ENCODE measurements at regions not wholly inside any gene's neighbourhood (a gene's known extent, or its start where the extent isn't known, plus 50 kb on each side); places are given as distances from the start of the nearest gene placed in this dataset.
"Not testable (repeated sequence)": the region's sequence is repeated elsewhere in the genome, so short reads cannot be mapped to it uniquely, and the experiment has no call there.

- CTCF ChIA-PET = no interaction called here
- no peak overlapping the region for H3K27ac Mint-ChIP-seq
Measured at GRCh38 chr9:129427149-129427548, 193.8 kb downstream of the C9orf50 start.

DNA sequence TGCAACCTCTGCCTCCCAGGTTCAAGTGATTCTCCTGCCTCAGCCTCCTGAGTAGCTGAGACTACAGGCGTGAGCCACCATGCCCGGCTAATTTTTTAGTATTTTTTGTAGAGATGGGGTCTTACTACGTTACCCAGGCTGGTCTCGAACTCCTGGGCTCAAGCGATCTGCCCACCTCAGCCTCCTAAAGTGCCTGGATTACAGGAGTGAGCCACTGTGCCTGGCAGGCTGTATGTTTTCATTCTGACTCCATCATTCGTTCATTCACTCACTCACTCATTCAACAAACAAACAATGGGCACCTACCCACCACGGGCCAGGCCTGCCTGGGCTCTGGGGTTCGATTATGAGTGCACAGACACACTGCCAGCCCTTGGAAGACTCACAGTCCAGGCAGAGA lies 197.1 kb downstream of the C9orf50 start:
- peaks cover 11% of the 10 kb centered on the region for H3K4me1 Mint-ChIP-seq (ENCODE audit: low read depth)
- H3K4me1 ChIP-seq (ENCODE audit: insufficient read depth, low read length) = peaks cover 20% of the 10 kb centered on the region
- H3K27me3 ChIP-seq (ENCODE audit: control insufficient read depth in 1 of 2, insufficient read depth in 2 of 2, low read length in 2 of 2); POLR2A ChIA-PET; H3K9me3 ChIP-seq (ENCODE audit: control insufficient read depth in 1 of 2, insufficient read depth in 1 of 2, low read length in 2 of 2); H3K27ac Mint-ChIP-seq; H3K27ac ChIP-seq (ENCODE audit: low read depth in 1 of 2, low read length in 2 of 2); H3K4me3 Mint-ChIP-seq; H3K36me3 Mint-ChIP-seq (ENCODE audit: low read depth); ATAC-seq (ENCODE audit: poor library complexity); H3K36me3 ChIP-seq (ENCODE audit: insufficient read depth, low read length); intact Hi-C loops (cut with DNase I, micrococcal nuclease); H3K9me3 Mint-ChIP-seq; H3K27me3 Mint-ChIP-seq; H3K4me3 ChIP-seq (ENCODE audit: low read length); CTCF ChIA-PET; DNase-seq: not testable (repeated sequence)

More at GRCh38 chr9:129427149-129427548, 193.8 kb downstream of the C9orf50 start:
- no peaks in the 10 kb centered on the region for H3K36me3 Mint-ChIP-seq (ENCODE audit: low read depth)
- ATAC-seq (ENCODE audit: poor library complexity) (no peak), DNase-seq (no peak)
- Histone ChIP-seq H3K27ac (ENCODE audit: low read depth in 1 of 2, low read length in 2 of 2) (no peak overlapping the region), H3K9me3 (ENCODE audit: control insufficient read depth in 1 of 2, insufficient read depth in 1 of 2, low read length in 2 of 2) (no peaks in the 10 kb centered on the region), H3K36me3 (ENCODE audit: insufficient read depth, low read length) (no peaks in the 10 kb centered on the region), H3K4me3 (ENCODE audit: low read length) (no peak overlapping the region), H3K4me1 (ENCODE audit: insufficient read depth, low read length) (peaks cover 13% of the 10 kb centered on the region), H3K27me3 (ENCODE audit: control insufficient read depth in 1 of 2, insufficient read depth in 2 of 2, low read length in 2 of 2) (no peaks in the 10 kb centered on the region)
- no peak overlapping the region for H3K4me3 Mint-ChIP-seq
- POLR2A ChIA-PET = interaction anchor here (0.6 kb wide), 2 partner anchors 64 to 77 kb away, joined by 3 to 5 read pairs; no protein-coding TSS in a partner anchor
- no peaks in the 10 kb centered on the region for H3K27me3 Mint-ChIP-seq
- peaks cover 10% of the 10 kb centered on the region for H3K4me1 Mint-ChIP-seq (ENCODE audit: low read depth)
- H3K9me3 Mint-ChIP-seq = no peaks in the 10 kb centered on the region
- intact Hi-C loops (cut with DNase I, micrococcal nuclease) = no loop called here
- no peak for TF ChIP-seq CTCF (IDR thresholded peaks at IDR 0.05)

- no peak overlapping the region for H3K27ac ChIP-seq (ENCODE audit: low read depth in 1 of 2, low read length in 2 of 2)
- POLR2A ChIA-PET = interaction anchor here (0.8 kb wide), 1 partner anchor 36 kb away, joined by 3 read pairs; no protein-coding TSS in a partner anchor
- H3K9me3 ChIP-seq (ENCODE audit: control insufficient read depth in 1 of 2, insufficient read depth in 1 of 2, low read length in 2 of 2) = no peaks in the 10 kb centered on the region
- DNase-seq = peak in 2 of 14 experiments; percentile 33 to 53
- CTCF ChIA-PET = no interaction called here
- intact Hi-C loops (cut with DNase I, micrococcal nuclease) = no loop called here
- H3K4me3 ChIP-seq (ENCODE audit: low read length) = no peak overlapping the region
- peaks cover 20% of the 10 kb centered on the region for H3K4me1 ChIP-seq (ENCODE audit: insufficient read depth, low read length)
- Mint-ChIP-seq H3K36me3 (ENCODE audit: low read depth) (no peaks in the 10 kb centered on the region), H3K27ac (peak overlapping the region; percentile 24), H3K4me1 (ENCODE audit: low read depth) (peaks cover 11% of the 10 kb centered on the region), H3K9me3 (no peaks in the 10 kb centered on the region), H3K27me3 (no peaks in the 10 kb centered on the region), H3K4me3 (no peak overlapping the region)
- ATAC-seq (ENCODE audit: poor library complexity) = no peak
- no peaks in the 10 kb centered on the region for H3K36me3 ChIP-seq (ENCODE audit: insufficient read depth, low read length)
- no peaks in the 10 kb centered on the region for H3K27me3 ChIP-seq (ENCODE audit: control insufficient read depth in 1 of 2, insufficient read depth in 2 of 2, low read length in 2 of 2)
- no peak for TF ChIP-seq CTCF (IDR thresholded peaks at IDR 0.05)
Measured at GRCh38 chr9:129423216-129423615, 197.7 kb downstream of the C9orf50 start.

GRCh38 chr9:129422843-129423192 lies 198.1 kb downstream of the C9orf50 start:
- no peak for TF ChIP-seq CTCF (IDR thresholded peaks at IDR 0.05)
- no peaks in the 10 kb centered on the region for H3K9me3 Mint-ChIP-seq
- no peak overlapping the region for H3K27ac Mint-ChIP-seq
- DNase-seq (peak in 2 of 14 experiments; percentile 23 to 45), ATAC-seq (ENCODE audit: poor library complexity) (no peak)
- no peaks in the 10 kb centered on the region for H3K27me3 Mint-ChIP-seq
- intact Hi-C loops (cut with DNase I, micrococcal nuclease) = no loop called here
- CTCF ChIA-PET = no interaction called here
- Histone ChIP-seq H3K4me3 (ENCODE audit: low read length) (no peak overlapping the region), H3K4me1 (ENCODE audit: insufficient read depth, low read length) (peaks cover 20% of the 10 kb centered on the region), H3K36me3 (ENCODE audit: insufficient read depth, low read length) (no peaks in the 10 kb centered on the region), H3K27ac (ENCODE audit: low read depth in 1 of 2, low read length in 2 of 2) (no peak overlapping the region), H3K9me3 (ENCODE audit: control insufficient read depth in 1 of 2, insufficient read depth in 1 of 2, low read length in 2 of 2) (no peaks in the 10 kb centered on the region), H3K27me3 (ENCODE audit: control insufficient read depth in 1 of 2, insufficient read depth in 2 of 2, low read length in 2 of 2) (no peaks in the 10 kb centered on the region)
- POLR2A ChIA-PET = interaction anchor here (0.8 kb wide), 1 partner anchor 37 kb away, joined by 3 read pairs; no protein-coding TSS in a partner anchor
- no peak overlapping the region for H3K4me3 Mint-ChIP-seq
- peaks cover 11% of the 10 kb centered on the region for H3K4me1 Mint-ChIP-seq (ENCODE audit: low read depth)
- no peaks in the 10 kb centered on the region for H3K36me3 Mint-ChIP-seq (ENCODE audit: low read depth)

Measured in CD4-positive, alpha-beta T cell (primary cell).